DMS153 treated with DMSO at 0.1 percent for 48 hours (cell line): ENCODE measurements at regions not wholly inside any gene's neighbourhood (a gene's known extent, or its start where the extent isn't known, plus 50 kb on each side); places are given as distances from the start of the nearest gene placed in this dataset.

Source experiments
- DNase-seq: peaks from one replicate; lab custom pipeline; 2025; ENCODE audit not compliant: unreplicated experiment; lab: John Stamatoyannopoulos, UW

- DNase-seq: no peak
These were observed 73.2 kb upstream of the NETO1 start for GRCh38 chr18:72940986-72941385.

GRCh38 chr18:72940509-72940908 lies 72.7 kb upstream of the NETO1 start:
- DNase-seq: no peak

GRCh38 chr18:72935744-72936143 lies 68.0 kb upstream of the NETO1 start:
- no peak for DNase-seq

GRCh38 chr18:72922895-72923294 lies 55.1 kb upstream of the NETO1 start:
- DNase-seq: no peak
